ENCODE measurements at regions not wholly inside any gene's neighbourhood (a gene's known extent, or its start where the extent isn't known, plus 50 kb on each side); places are given as distances from the start of the nearest gene placed in this dataset.

DNA sequence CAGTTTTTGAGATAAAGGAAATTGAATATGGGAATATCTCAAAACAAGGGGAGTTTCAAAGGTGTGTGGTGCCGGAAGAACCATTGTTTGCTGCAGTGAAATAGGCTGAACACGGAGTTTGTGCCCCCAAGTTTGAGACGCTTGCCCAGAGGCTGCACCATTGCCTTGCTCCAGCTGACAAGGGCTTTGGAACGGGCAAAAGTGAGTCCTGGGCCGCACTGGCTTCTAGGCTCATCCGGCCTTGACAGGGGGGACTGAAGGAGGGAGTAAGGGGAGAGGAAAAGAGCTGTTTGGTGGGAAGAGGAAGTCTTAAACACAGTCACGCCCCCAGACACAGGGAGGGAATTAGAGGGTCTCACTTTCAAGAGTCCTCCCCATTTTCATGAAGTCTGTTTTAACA, 269.9 kb downstream of the FAM43A start:
- Histone ChIP-seq H3K4me3 (ENCODE audit: low read length) (no peak overlapping the region), H3K9me3 (ENCODE audit: low read length) (no peaks in the 10 kb centered on the region), H3F3A (ENCODE audit: insufficient read depth, low read length, poor library complexity, severe bottlenecking) (no peaks in the 10 kb centered on the region), H3K79me2 (replicated peaks; ENCODE audit: insufficient read depth, low read length) (no peaks in the 10 kb centered on the region), H3K9me2 (ENCODE audit: insufficient read depth, low read length) (no peaks in the 10 kb centered on the region), H3K4me2 (ENCODE audit: low read length) (no peak overlapping the region), H3K36me3 (ENCODE audit: insufficient read depth, low read length) (no peaks in the 10 kb centered on the region), H4K20me1 (ENCODE audit: insufficient read depth) (no peaks in the 10 kb centered on the region), H3K9ac (ENCODE audit: low read length) (no peak overlapping the region), H2AFZ (ENCODE audit: low read depth, low read length) (no peak overlapping the region), H3K27me3 (ENCODE audit: insufficient read depth, low read depth, low read length) (no peaks in the 10 kb centered on the region), H3K27ac (ENCODE audit: low read length) (no peak overlapping the region)
- TF ChIP-seq MXI1 (conservative IDR thresholded peaks at IDR 0.05; ENCODE audit: poor library complexity, severe bottlenecking) = no peak
- TF ChIP-seq, protein P1, sequence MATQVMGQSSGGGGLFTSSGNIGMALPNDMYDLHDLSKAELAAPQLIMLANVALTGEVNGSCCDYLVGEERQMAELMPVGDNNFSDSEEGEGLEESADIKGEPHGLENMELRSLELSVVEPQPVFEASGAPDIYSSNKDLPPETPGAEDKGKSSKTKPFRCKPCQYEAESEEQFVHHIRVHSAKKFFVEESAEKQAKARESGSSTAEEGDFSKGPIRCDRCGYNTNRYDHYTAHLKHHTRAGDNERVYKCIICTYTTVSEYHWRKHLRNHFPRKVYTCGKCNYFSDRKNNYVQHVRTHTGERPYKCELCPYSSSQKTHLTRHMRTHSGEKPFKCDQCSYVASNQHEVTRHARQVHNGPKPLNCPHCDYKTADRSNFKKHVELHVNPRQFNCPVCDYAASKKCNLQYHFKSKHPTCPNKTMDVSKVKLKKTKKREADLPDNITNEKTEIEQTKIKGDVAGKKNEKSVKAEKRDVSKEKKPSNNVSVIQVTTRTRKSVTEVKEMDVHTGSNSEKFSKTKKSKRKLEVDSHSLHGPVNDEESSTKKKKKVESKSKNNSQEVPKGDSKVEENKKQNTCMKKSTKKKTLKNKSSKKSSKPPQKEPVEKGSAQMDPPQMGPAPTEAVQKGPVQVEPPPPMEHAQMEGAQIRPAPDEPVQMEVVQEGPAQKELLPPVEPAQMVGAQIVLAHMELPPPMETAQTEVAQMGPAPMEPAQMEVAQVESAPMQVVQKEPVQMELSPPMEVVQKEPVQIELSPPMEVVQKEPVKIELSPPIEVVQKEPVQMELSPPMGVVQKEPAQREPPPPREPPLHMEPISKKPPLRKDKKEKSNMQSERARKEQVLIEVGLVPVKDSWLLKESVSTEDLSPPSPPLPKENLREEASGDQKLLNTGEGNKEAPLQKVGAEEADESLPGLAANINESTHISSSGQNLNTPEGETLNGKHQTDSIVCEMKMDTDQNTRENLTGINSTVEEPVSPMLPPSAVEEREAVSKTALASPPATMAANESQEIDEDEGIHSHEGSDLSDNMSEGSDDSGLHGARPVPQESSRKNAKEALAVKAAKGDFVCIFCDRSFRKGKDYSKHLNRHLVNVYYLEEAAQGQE (IDR thresholded peaks at IDR 0.05; ENCODE audit: borderline replicate concordance) = no peak
- no peak for TF ChIP-seq EP300 (conservative IDR thresholded peaks at IDR 0.05; ENCODE audit: poor library complexity, severe bottlenecking)
- TF ChIP-seq EZH2 (IDR thresholded peaks at IDR 0.05; ENCODE audit: borderline replicate concordance, insufficient read depth, low read length, poor library complexity, severe bottlenecking) = no peak
- TF ChIP-seq RAD21 (conservative IDR thresholded peaks at IDR 0.05) = no peak
- no peak for TF ChIP-seq CTCF (IDR thresholded peaks at IDR 0.05; ENCODE audit: poor library complexity, severe bottlenecking)
- TF ChIP-seq SMC3 (conservative IDR thresholded peaks at IDR 0.05; ENCODE audit: poor library complexity) = no peak
- no peak for TF ChIP-seq TAF1 (IDR thresholded peaks at IDR 0.05; ENCODE audit: low read depth)
- TF ChIP-seq POLR2AphosphoS5 (IDR thresholded peaks at IDR 0.05) = no peak

- Histone ChIP-seq H2AFZ (ENCODE audit: low read depth, low read length) (no peak overlapping the region), H3K36me3 (ENCODE audit: insufficient read depth, low read length) (no peaks in the 10 kb centered on the region), H3K4me3 (ENCODE audit: low read length) (no peak overlapping the region), H3K4me2 (ENCODE audit: low read length) (no peak overlapping the region), H3K27ac (ENCODE audit: low read length) (no peak overlapping the region), H3K27me3 (ENCODE audit: insufficient read depth, low read depth, low read length) (no peaks in the 10 kb centered on the region), H4K20me1 (ENCODE audit: insufficient read depth) (no peaks in the 10 kb centered on the region), H3K9me3 (ENCODE audit: low read length) (no peaks in the 10 kb centered on the region), H3K79me2 (replicated peaks; ENCODE audit: insufficient read depth, low read length) (no peaks in the 10 kb centered on the region), H3F3A (ENCODE audit: insufficient read depth, low read length, poor library complexity, severe bottlenecking) (no peaks in the 10 kb centered on the region), H3K9me2 (ENCODE audit: insufficient read depth, low read length) (no peaks in the 10 kb centered on the region), H3K9ac (ENCODE audit: low read length) (no peak overlapping the region)
- TF ChIP-seq SMC3 (conservative IDR thresholded peaks at IDR 0.05; ENCODE audit: poor library complexity) (no peak), TAF1 (IDR thresholded peaks at IDR 0.05; ENCODE audit: low read depth) (no peak), EZH2 (IDR thresholded peaks at IDR 0.05; ENCODE audit: borderline replicate concordance, insufficient read depth, low read length, poor library complexity, severe bottlenecking) (no peak), POLR2AphosphoS5 (IDR thresholded peaks at IDR 0.05) (no peak), CTCF (IDR thresholded peaks at IDR 0.05; ENCODE audit: poor library complexity, severe bottlenecking) (no peak), MXI1 (conservative IDR thresholded peaks at IDR 0.05; ENCODE audit: poor library complexity, severe bottlenecking) (no peak), EP300 (conservative IDR thresholded peaks at IDR 0.05; ENCODE audit: poor library complexity, severe bottlenecking) (no peak), RAD21 (conservative IDR thresholded peaks at IDR 0.05) (no peak)
- TF ChIP-seq, protein P1 (IDR thresholded peaks at IDR 0.05; ENCODE audit: borderline replicate concordance) = no peak
These were observed 270.5 kb downstream of the FAM43A start for GRCh38 chr3:194955979-194956696.
